ENCODE measurements at regions not wholly inside any gene's neighbourhood (a gene's known extent, or its start where the extent isn't known, plus 50 kb on each side); places are given as distances from the start of the nearest gene placed in this dataset.

DNA sequence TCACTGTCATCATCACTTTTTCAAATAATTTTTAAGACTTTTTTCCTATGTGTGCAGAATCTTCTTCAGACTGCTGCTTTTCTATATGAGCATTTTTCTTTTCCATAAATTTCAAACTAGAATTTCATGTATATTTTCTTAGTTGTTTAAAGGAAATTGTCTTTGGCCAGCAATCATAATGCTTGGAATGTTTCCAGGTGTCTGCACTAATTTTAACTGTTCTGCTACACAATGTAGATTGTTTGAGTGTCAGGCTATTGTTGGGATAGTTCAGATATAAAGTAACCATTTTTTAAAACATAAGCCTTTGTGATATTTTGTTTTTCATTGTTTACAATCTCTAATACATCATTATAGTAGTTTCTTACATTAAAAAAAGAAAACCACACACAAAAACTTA, 1418.5 kb downstream of the EFNB2 start:
- intact Hi-C loops (cut with DNase I; ENCODE audit: low total_unique reads) = no loop called here
- no peak overlapping the region for H3K4me3 ChIP-seq
- no peaks in the 10 kb centered on the region for H3K36me3 ChIP-seq
- no peaks in the 10 kb centered on the region for H3K4me1 ChIP-seq
- H3K27me3 ChIP-seq = no peaks in the 10 kb centered on the region
- no peak for DNase-seq (ENCODE audit: low spot score in 2 of 2)
- TF ChIP-seq POLR2AphosphoS5 (IDR thresholded peaks at IDR 0.05) = no peak
- TF ChIP-seq POLR2A (IDR thresholded peaks at IDR 0.05) = no peak
- TF ChIP-seq, protein P1, sequence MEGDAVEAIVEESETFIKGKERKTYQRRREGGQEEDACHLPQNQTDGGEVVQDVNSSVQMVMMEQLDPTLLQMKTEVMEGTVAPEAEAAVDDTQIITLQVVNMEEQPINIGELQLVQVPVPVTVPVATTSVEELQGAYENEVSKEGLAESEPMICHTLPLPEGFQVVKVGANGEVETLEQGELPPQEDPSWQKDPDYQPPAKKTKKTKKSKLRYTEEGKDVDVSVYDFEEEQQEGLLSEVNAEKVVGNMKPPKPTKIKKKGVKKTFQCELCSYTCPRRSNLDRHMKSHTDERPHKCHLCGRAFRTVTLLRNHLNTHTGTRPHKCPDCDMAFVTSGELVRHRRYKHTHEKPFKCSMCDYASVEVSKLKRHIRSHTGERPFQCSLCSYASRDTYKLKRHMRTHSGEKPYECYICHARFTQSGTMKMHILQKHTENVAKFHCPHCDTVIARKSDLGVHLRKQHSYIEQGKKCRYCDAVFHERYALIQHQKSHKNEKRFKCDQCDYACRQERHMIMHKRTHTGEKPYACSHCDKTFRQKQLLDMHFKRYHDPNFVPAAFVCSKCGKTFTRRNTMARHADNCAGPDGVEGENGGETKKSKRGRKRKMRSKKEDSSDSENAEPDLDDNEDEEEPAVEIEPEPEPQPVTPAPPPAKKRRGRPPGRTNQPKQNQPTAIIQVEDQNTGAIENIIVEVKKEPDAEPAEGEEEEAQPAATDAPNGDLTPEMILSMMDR (IDR thresholded peaks at IDR 0.05) = no peak
- H3K27ac ChIP-seq = no peak overlapping the region
- H3K9me3 ChIP-seq = peaks cover 0 to 13% of the 10 kb centered on the region in 2 donors

DNA sequence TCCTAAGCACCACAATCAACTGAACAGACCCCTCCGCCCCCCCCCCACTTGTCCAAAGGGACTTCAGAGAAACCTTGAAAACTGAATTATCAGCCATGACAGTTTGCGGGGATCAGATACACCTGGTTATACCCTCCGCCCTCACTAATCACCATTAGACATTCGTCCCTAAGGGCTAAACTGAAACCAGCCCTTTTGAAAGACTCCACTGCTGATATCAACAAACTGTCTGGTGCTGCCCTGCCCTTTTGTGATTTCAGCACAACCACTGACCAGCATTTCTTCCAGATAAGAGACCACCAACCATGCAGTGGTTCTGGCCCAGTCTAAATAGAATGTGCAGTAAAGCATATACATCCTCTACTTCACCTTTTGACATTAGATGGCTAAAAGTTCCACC, 1422.9 kb downstream of the EFNB2 start:
- H3K4me3 ChIP-seq = no peak overlapping the region
- TF ChIP-seq POLR2A (IDR thresholded peaks at IDR 0.05) = no peak
- TF ChIP-seq POLR2AphosphoS5 (IDR thresholded peaks at IDR 0.05) = no peak
- TF ChIP-seq, protein P1 (IDR thresholded peaks at IDR 0.05) = no peak
- no peak for DNase-seq (ENCODE audit: low spot score in 2 of 2)
- intact Hi-C loops (cut with DNase I; ENCODE audit: low total_unique reads) = loop anchor here (5.0 kb wide), 1 partner anchor 545 kb away; no protein-coding TSS in a partner anchor
- no peaks in the 10 kb centered on the region for H3K27me3 ChIP-seq
- H3K36me3 ChIP-seq = no peaks in the 10 kb centered on the region
- H3K9me3 ChIP-seq = peaks cover 0 to 13% of the 10 kb centered on the region in 2 donors
- no peak overlapping the region for H3K27ac ChIP-seq
- no peaks in the 10 kb centered on the region for H3K4me1 ChIP-seq

DNA sequence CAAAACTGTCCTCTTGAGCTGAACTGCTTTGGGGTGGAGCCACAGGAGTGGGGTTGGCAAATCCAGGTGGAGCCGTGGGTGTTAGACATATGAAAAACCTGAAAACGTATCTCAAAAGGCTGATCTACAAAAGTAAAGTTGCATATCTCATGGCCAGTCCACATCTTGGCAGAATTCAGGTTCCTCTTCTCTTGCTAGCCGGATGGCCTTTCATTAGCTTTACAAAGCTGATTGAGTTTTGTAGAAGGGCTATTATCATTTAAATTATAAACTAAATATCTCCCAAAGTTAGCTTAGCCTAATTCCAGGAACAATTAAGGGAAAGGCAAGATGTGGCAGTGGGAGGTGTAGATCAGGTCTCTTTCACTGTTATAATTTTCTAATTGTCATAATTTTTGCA, 1427.7 kb downstream of the EFNB2 start:
- Histone ChIP-seq H3K36me3 (no peaks in the 10 kb centered on the region), H3K9me3 (no peaks in the 10 kb centered on the region), H3K27ac (no peak overlapping the region), H3K4me1 (no peaks in the 10 kb centered on the region), H3K27me3 (no peaks in the 10 kb centered on the region), H3K4me3 (no peak overlapping the region)
- DNase-seq (ENCODE audit: low spot score in 2 of 2) = no peak
- TF ChIP-seq POLR2AphosphoS5 (IDR thresholded peaks at IDR 0.05) (no peak), POLR2A (IDR thresholded peaks at IDR 0.05) (no peak)
- intact Hi-C loops (cut with DNase I; ENCODE audit: low total_unique reads) = no loop called here

DNA sequence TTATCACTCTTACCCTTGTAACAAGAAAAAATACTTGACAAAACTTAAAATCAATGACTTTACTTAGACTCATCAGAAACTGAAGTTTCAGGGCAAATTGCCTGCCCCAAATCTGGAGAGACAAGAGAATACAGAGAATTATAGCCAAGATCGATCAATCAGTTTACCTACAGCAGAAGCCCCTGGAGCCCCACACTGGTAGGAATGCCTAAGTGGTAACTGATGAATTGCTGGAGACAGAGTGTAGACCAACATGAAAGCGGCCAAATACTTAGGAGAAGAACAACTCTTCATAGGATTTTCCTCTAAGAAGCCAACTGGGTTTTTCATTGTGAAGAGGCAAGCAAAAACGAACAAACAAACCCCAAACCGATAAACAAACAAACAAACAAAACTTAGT, 1430.0 kb downstream of the EFNB2 start:
- TF ChIP-seq, protein P1 (IDR thresholded peaks at IDR 0.05) = no peak
- no peak for TF ChIP-seq POLR2AphosphoS5 (IDR thresholded peaks at IDR 0.05)
- TF ChIP-seq POLR2A (IDR thresholded peaks at IDR 0.05) = no peak
- DNase-seq (ENCODE audit: low spot score in 2 of 2) = no peak
- intact Hi-C loops (cut with DNase I; ENCODE audit: low total_unique reads) = no loop called here

DNA sequence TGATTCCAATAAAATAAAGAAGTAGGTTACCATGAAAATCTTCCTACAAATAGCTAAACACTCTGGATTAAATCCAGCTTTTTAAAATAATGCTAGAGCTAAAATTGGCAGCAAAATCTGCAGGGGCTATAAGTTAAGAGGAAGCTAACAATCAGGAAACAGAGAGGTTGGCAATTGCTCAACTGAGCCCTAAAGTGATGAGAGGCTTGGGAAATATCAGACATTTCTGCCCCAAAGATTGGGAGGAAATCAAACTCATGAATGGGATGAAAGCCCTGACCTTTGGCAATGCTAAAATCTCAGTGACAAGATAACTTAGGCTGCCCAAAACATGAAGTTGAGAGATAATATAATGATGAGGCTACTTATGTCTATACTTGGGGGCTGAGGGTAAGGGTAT, 1437.9 kb downstream of the EFNB2 start:
- intact Hi-C loops (cut with DNase I; ENCODE audit: low total_unique reads) = no loop called here

More for the DNA sequence above, 1430.0 kb downstream of the EFNB2 start:
- Histone ChIP-seq H3K27ac (no peak overlapping the region), H3K4me3 (no peak overlapping the region), H3K4me1 (no peaks in the 10 kb centered on the region), H3K9me3 (no peaks in the 10 kb centered on the region), H3K27me3 (no peaks in the 10 kb centered on the region), H3K36me3 (no peaks in the 10 kb centered on the region)

More for the DNA sequence above, 1437.9 kb downstream of the EFNB2 start:
- TF ChIP-seq POLR2A (IDR thresholded peaks at IDR 0.05) (no peak), POLR2AphosphoS5 (IDR thresholded peaks at IDR 0.05) (no peak)
- TF ChIP-seq, protein P1 (IDR thresholded peaks at IDR 0.05) = no peak
- no peaks in the 10 kb centered on the region for H3K4me1 ChIP-seq
- no peaks in the 10 kb centered on the region for H3K9me3 ChIP-seq
- H3K27me3 ChIP-seq = no peaks in the 10 kb centered on the region
- DNase-seq (ENCODE audit: low spot score in 2 of 2) = no peak
- H3K4me3 ChIP-seq = no peak overlapping the region
- H3K27ac ChIP-seq = no peak overlapping the region
- H3K36me3 ChIP-seq = no peaks in the 10 kb centered on the region

All from breast epithelium (tissue), 4 donors.